Stomach (tissue), 8 donors: ENCODE measurements at regions not wholly inside any gene's neighbourhood (a gene's known extent, or its start where the extent isn't known, plus 50 kb on each side); places are given as distances from the start of the nearest gene placed in this dataset.

Experiments
- DNase-seq, 2 donors: peaks; one replicate each; pipeline versions ENCODE4 v3.0.0 to v3.0.0-alpha.2; 2013 to 2019
- H3K27ac ChIP-seq, 5 donors: fragments of 200-600 bp in 4 of 5; sonication (generic) in 4 of 5; one replicate each; pipeline ENCODE4 v1.5.1; 2013 to 2019; ENCODE audit warnings: mild to moderate bottlenecking in 1 of 5, moderate library complexity in 1 of 5
- H3K27me3 ChIP-seq, 3 donors: fragments of 200-600 bp; sonication (generic); one replicate each; pipeline ENCODE4 v1.5.1; 2017 to 2019; ENCODE audit warnings: mixed run types in 1 of 3
- H3K36me3 ChIP-seq, 4 donors: fragments of 200-600 bp; sonication (generic); 1 replicate in 3 of 4; 2 replicates in 1 of 4; pipeline ENCODE4 v1.5.1; 2016 to 2019
- H3K4me1 ChIP-seq, 4 donors: fragments of 200-600 bp; sonication (generic); one replicate each; pipeline ENCODE4 v1.5.1; 2016 to 2019
- H3K4me3 ChIP-seq, 4 donors: fragments of 200-600 bp; sonication (generic) in 3 of 4; one replicate each; pipeline ENCODE4 v1.5.1; 2016 to 2019; ENCODE audit warnings: mild to moderate bottlenecking in 1 of 4
- H3K9me3 ChIP-seq, 4 donors: fragments of 200-600 bp; sonication (generic); one replicate each; pipeline ENCODE4 v1.5.1; 2016 to 2019
- CTCF ChIP-seq, 7 experiments: fragments of 450-650 bp in 4 of 7; fragments of 200-600 bp in 3 of 7; sonication (generic) in 3 of 7; IDR thresholded peaks; one replicate each; pipeline ENCODE4 v1.5.1; 2016 to 2019; ENCODE audit warnings: antibody characterized with exemption in 7 of 7, control low read depth in 2 of 7, mild to moderate bottlenecking in 1 of 7
- EP300 ChIP-seq: sonication (generic); formaldehyde crosslinking; IDR thresholded peaks from one replicate; pipeline ENCODE4 v1.6.1; 2017; ENCODE audit warnings: antibody characterized with exemption
- POLR2A ChIP-seq, 4 donors: fragments of 450-650 bp; IDR thresholded peaks; one replicate each; pipeline ENCODE4 v1.6.1; 2016; ENCODE audit warnings: antibody characterized with exemption in 4 of 4, control low read depth in 2 of 4, mild to moderate bottlenecking in 1 of 4, moderate library complexity in 1 of 4
- POLR2AphosphoS5 ChIP-seq, 3 donors: sonication (generic); formaldehyde crosslinking; IDR thresholded peaks; one replicate each; pipeline ENCODE4 v1.6.1; 2016; ENCODE audit warnings: antibody characterized with exemption in 3 of 3
- WGBS, 5 donors: extraction: QIAGEN DNeasy Blood & Tissue Kit in 3 of 5; methylation state at CpG; one replicate each; pipeline versions ENCODE4 v1.1.5 to v1.1.7; 2013 to 2018; 5-methylcytosine and 5-hydroxymethylcytosine counted together
- intact Hi-C: fragments of 100-400 bp; cut with DNase I; formaldehyde crosslinking; loops from one replicate; pipeline ENCODE4 v1.15.1; 2023; ENCODE audit warnings: low total_unique reads
- donor health status: healthy with polysubstance abuse.
- donor health status: Bipolar disorder and iron deficiency.
- donor health status: healthy.

- DNase-seq: no peak
- no peak overlapping the region for H3K4me3 ChIP-seq
- 72 to 85% (median 76%) methylated on average over 8 of the region's 8 CpGs for WGBS, 5 donors
- no peaks in the 10 kb centered on the region for H3K9me3 ChIP-seq
- H3K27me3 ChIP-seq: no peaks in the 10 kb centered on the region
- no peaks in the 10 kb centered on the region for H3K4me1 ChIP-seq
- intact Hi-C loops: no loop called here
- H3K36me3 ChIP-seq: no peaks in the 10 kb centered on the region
- no peak for TF ChIP-seq EP300
- no peak for TF ChIP-seq POLR2AphosphoS5 (IDR thresholded peaks at IDR 0.05)
- no peak for TF ChIP-seq POLR2A (IDR thresholded peaks at IDR 0.05)
- TF ChIP-seq CTCF (IDR thresholded peaks at IDR 0.05): no peak
- H3K27ac ChIP-seq: no peak overlapping the region
Observed at GRCh38 chr11:115887727-115888126, 383.5 kb upstream of the CADM1 start.

GRCh38 chr11:115887316-115887715 is 383.1 kb upstream of the CADM1 start:
- no peaks in the 10 kb centered on the region for H3K4me1 ChIP-seq
- WGBS, 5 donors: 84 to 90% (median 86%) methylated on average over 13 of the region's 13 CpGs
- TF ChIP-seq CTCF (IDR thresholded peaks at IDR 0.05) (no peak), POLR2A (IDR thresholded peaks at IDR 0.05) (no peak), POLR2AphosphoS5 (IDR thresholded peaks at IDR 0.05) (no peak), EP300 (no peak)
- DNase-seq: no peak
- no peaks in the 10 kb centered on the region for H3K9me3 ChIP-seq
- H3K27ac ChIP-seq: no peak overlapping the region
- no peaks in the 10 kb centered on the region for H3K27me3 ChIP-seq
- no peaks in the 10 kb centered on the region for H3K36me3 ChIP-seq
- H3K4me3 ChIP-seq: no peak overlapping the region
- intact Hi-C loops: no loop called here

- intact Hi-C loops: no loop called here
- Histone ChIP-seq H3K4me1 (no peaks in the 10 kb centered on the region), H3K4me3 (no peak overlapping the region), H3K27me3 (no peaks in the 10 kb centered on the region), H3K27ac (no peak overlapping the region), H3K36me3 (no peaks in the 10 kb centered on the region), H3K9me3 (peaks cover 0 to 6% (median under 1%) of the 10 kb centered on the region in 4 donors)
- 60 to 74% (median 71%) methylated on average over 4 to 5 of the region's 5 CpGs for WGBS, 5 donors
- DNase-seq: no peak
- no peak for TF ChIP-seq POLR2AphosphoS5 (IDR thresholded peaks at IDR 0.05)
- no peak for TF ChIP-seq POLR2A (IDR thresholded peaks at IDR 0.05)
- TF ChIP-seq EP300: no peak
- TF ChIP-seq CTCF (IDR thresholded peaks at IDR 0.05): no peak
Observed at GRCh38 chr11:115886422-115886733, 382.2 kb upstream of the CADM1 start.

- intact Hi-C loops: no loop called here
- no peak for DNase-seq
- Histone ChIP-seq H3K4me1 (no peaks in the 10 kb centered on the region), H3K36me3 (no peaks in the 10 kb centered on the region), H3K27ac (no peak overlapping the region), H3K27me3 (no peaks in the 10 kb centered on the region), H3K9me3 (peaks cover 0 to 12% (median 7%) of the 10 kb centered on the region in 4 donors), H3K4me3 (no peak overlapping the region)
- 55 to 78% (median 62%) methylated on average over 8 of the region's 8 CpGs for WGBS, 5 donors
- no peak for TF ChIP-seq CTCF (IDR thresholded peaks at IDR 0.05)
- no peak for TF ChIP-seq EP300
- TF ChIP-seq POLR2A (IDR thresholded peaks at IDR 0.05): no peak
- no peak for TF ChIP-seq POLR2AphosphoS5 (IDR thresholded peaks at IDR 0.05)
Observed at GRCh38 chr11:115885535-115886421, 381.6 kb upstream of the CADM1 start.
